Liver (tissue), 8 donors: ENCODE measurements at regions not wholly inside any gene's neighbourhood (a gene's known extent, or its start where the extent isn't known, plus 50 kb on each side); places are given as distances from the start of the nearest gene placed in this dataset.

Source experiments
- DNase-seq: peaks from one replicate; pipeline ENCODE4 v3.0.0-alpha.2; 2017; ENCODE audit warnings: low spot score
- H3K27ac ChIP-seq, 2 donors: one replicate each; pipeline ENCODE4 v1.7.0; 2013; ENCODE audit warnings: inconsistent platforms in 2 of 2, low read length in 2 of 2, control low read depth in 1 of 2, low read depth in 1 of 2, mild to moderate bottlenecking in 1 of 2
- H3K27me3 ChIP-seq, 4 donors: one replicate each; pipeline versions ENCODE4 v1.6.1 to v1.7.0; 2013; ENCODE audit warnings: low read length in 3 of 4, inconsistent platforms in 1 of 4, mild to moderate bottlenecking in 1 of 4, moderate library complexity in 1 of 4; ENCODE audit not compliant: control insufficient read depth in 4 of 4, insufficient read depth in 4 of 4
- H3K36me3 ChIP-seq, 4 donors: one replicate each; pipeline versions ENCODE4 v1.6.1 to v1.7.0; 2013; ENCODE audit warnings: low read length in 3 of 4, mild to moderate bottlenecking in 3 of 4, low read depth in 1 of 4, moderate library complexity in 1 of 4; ENCODE audit not compliant: control insufficient read depth in 4 of 4, insufficient read depth in 3 of 4
- H3K4me1 ChIP-seq, 4 donors: one replicate each; pipeline versions ENCODE4 v1.6.1 to v1.7.0; 2013; ENCODE audit warnings: low read length in 3 of 4, mild to moderate bottlenecking in 3 of 4, moderate library complexity in 1 of 4; ENCODE audit not compliant: control insufficient read depth in 4 of 4, insufficient read depth in 4 of 4
- H3K4me3 ChIP-seq, 3 donors: one replicate each; pipeline versions ENCODE4 v1.6.1 to v1.7.0; 2013; ENCODE audit warnings: low read length in 3 of 3, control low read depth in 1 of 3, low read depth in 1 of 3, mild to moderate bottlenecking in 1 of 3
- H3K9ac ChIP-seq, 2 donors: one replicate each; pipeline ENCODE4 v1.7.0; 2013; ENCODE audit warnings: low read length in 2 of 2, mild to moderate bottlenecking in 2 of 2, moderate library complexity in 2 of 2, control low read depth in 1 of 2, low read depth in 1 of 2
- H3K9me3 ChIP-seq, 4 donors: one replicate each; pipeline versions ENCODE4 v1.6.1 to v1.7.0; 2013; ENCODE audit warnings: low read length in 3 of 4; ENCODE audit not compliant: control insufficient read depth in 4 of 4
- EGR1 ChIP-seq, 2 donors: IDR thresholded peaks; 2 replicates each; pipeline ENCODE4 v1.6.1; 2016 to 2018; ENCODE audit warnings: antibody characterized with exemption in 2 of 2, low read depth in 2 of 2
- FOXA1 ChIP-seq: IDR thresholded peaks from 2 replicates; pipeline ENCODE4 v1.6.1; 2016; ENCODE audit warnings: antibody characterized with exemption
- GABPA ChIP-seq, 2 donors: IDR thresholded peaks in 1 of 2; conservative IDR thresholded peaks in 1 of 2; 2 replicates each; pipeline ENCODE4 v1.6.1; 2016; ENCODE audit warnings: antibody characterized with exemption in 2 of 2, mild to moderate bottlenecking in 1 of 2, moderate library complexity in 1 of 2
- HNF4A ChIP-seq, 2 donors: conservative IDR thresholded peaks; 2 replicates each; pipeline ENCODE4 v1.6.1; 2016; ENCODE audit warnings: antibody characterized with exemption in 2 of 2, mild to moderate bottlenecking in 2 of 2
- HNF4G ChIP-seq: IDR thresholded peaks from 2 replicates; pipeline ENCODE4 v1.6.1; 2016; ENCODE audit warnings: antibody characterized with exemption
- NR2F2 ChIP-seq: IDR thresholded peaks from 2 replicates; pipeline ENCODE4 v1.6.1; 2016; ENCODE audit warnings: antibody characterized with exemption
- RAD21 ChIP-seq, 2 donors: IDR thresholded peaks; 2 replicates each; pipeline ENCODE4 v1.6.1; 2016; ENCODE audit warnings: antibody characterized with exemption in 2 of 2, mild to moderate bottlenecking in 2 of 2
- YY1 ChIP-seq: IDR thresholded peaks from 2 replicates; pipeline ENCODE4 v1.6.1; 2016; ENCODE audit warnings: antibody characterized with exemption, mild to moderate bottlenecking
- WGBS: extraction: QIAGEN DNeasy Blood & Tissue Kit; methylation state at CpG from one replicate; pipeline ENCODE4 v1.1.7; 2013; 5-methylcytosine and 5-hydroxymethylcytosine counted together
- TF ChIP-seq, protein P1 (sequence below): IDR thresholded peaks from 2 replicates; pipeline ENCODE4 v1.6.1; 2016; ENCODE audit warnings: antibody characterized with exemption
- TF ChIP-seq, protein P2 (sequence below): fragments of 150-350 bp; IDR thresholded peaks from 2 replicates; pipeline ENCODE4 v1.5.1; 2017; ENCODE audit warnings: improper control_type of control experiment, low read depth, low read length; ENCODE audit not compliant: missing input control
- TF ChIP-seq, protein P3 (sequence below): IDR thresholded peaks from 2 replicates; pipeline ENCODE4 v1.6.1; 2016; ENCODE audit warnings: antibody characterized with exemption
- donor health status: healthy.
- donor health status: healthy.
- donor health status: healthy.
- donor health status: healthy.
- donor health status: healthy.

DNA sequence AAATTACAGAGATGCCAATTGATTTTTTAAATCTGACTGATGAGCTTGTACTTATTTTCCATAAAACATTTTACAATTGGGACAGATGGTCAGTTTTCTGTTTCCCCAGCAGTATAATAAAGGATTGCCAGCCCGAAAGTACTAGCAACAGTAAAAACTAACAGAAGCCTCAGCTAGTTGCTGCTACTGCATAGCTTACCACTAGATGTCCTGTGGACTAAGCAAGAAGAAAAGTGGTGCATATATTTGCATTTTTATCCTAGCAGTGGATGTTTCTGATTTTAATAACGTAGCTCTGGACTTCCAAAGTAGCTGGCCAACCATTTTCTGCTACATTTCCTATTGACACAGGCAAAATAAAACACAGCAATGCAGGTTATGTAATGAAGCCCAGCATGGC lies 241.5 kb downstream of the BARHL2 start:
- H3K4me1 ChIP-seq: no peaks in the 10 kb centered on the region
- H3K27me3 ChIP-seq: peaks cover 0 to 7% (median 0%) of the 10 kb centered on the region in 4 donors
- no peaks in the 10 kb centered on the region for H3K36me3 ChIP-seq
- WGBS: 33% methylated on average over 2 of the region's 2 CpGs
- peak; percentile 9 to 20 for TF ChIP-seq RAD21 (IDR thresholded peaks at IDR 0.05)
- no peak for TF ChIP-seq HNF4A (conservative IDR thresholded peaks at IDR 0.05)
- no peak for TF ChIP-seq NR2F2
- no peaks in the 10 kb centered on the region for H3K9me3 ChIP-seq
- no peak overlapping the region for H3K27ac ChIP-seq
- H3K4me3 ChIP-seq: no peak overlapping the region
- no peak overlapping the region for H3K9ac ChIP-seq
- no peak for DNase-seq

DNA sequence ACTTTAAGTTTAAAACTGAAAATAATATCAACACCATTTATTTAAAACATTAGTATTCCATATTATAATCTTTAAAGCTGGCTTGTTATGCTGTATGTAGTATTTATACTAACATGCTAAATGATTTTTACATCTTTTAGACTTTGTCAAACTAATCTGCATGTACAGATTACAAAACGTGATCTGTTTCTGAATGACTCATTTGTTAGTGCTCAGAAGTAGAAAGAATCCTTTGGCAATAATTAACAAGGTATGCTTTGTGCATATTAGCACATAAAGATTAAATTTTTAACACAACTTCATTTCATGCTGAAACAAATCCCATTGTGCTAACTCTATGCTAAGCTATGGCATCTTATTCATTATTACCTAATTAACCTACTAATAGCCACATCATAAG lies 242.4 kb downstream of the BARHL2 start:
- no peak overlapping the region for H3K4me3 ChIP-seq
- no peak overlapping the region for H3K9ac ChIP-seq
- DNase-seq: no peak
- WGBS: 47% methylated on average over 1 of the region's 1 CpG
- no peaks in the 10 kb centered on the region for H3K36me3 ChIP-seq
- H3K9me3 ChIP-seq: no peaks in the 10 kb centered on the region
- H3K4me1 ChIP-seq: no peaks in the 10 kb centered on the region
- H3K27me3 ChIP-seq: peaks cover 0 to 7% (median 0%) of the 10 kb centered on the region in 4 donors
- no peak for TF ChIP-seq YY1
- no peak for TF ChIP-seq EGR1 (IDR thresholded peaks at IDR 0.05; ENCODE audit: low read depth in 2 of 2)
- no peak overlapping the region for H3K27ac ChIP-seq

DNA sequence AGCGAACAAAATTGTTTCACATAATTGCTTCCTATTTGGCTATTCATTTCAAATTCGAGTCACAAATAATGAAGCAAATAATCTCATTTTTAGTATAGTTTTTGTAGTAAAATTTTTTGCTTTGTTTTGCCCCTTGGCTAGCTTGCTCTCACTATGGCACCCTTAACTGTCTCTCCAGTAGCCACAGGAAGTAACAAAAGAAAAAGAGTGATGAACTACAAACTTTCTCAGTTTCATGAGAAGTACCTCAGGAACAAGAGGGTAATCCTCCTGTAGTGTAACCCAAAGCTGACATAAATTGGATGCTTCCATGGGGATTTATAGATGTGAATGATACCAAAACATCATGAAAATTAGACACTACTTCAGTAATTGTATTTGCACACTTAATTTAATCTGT lies 242.9 kb downstream of the BARHL2 start:
- Histone ChIP-seq H3K4me1 (no peaks in the 10 kb centered on the region), H3K27ac (no peak overlapping the region), H3K27me3 (peaks cover 0 to 7% (median 0%) of the 10 kb centered on the region in 4 donors), H3K9ac (no peak overlapping the region), H3K36me3 (no peaks in the 10 kb centered on the region), H3K9me3 (no peaks in the 10 kb centered on the region), H3K4me3 (no peak overlapping the region)
- no peak for DNase-seq
- 71% methylated on average over 2 of the region's 2 CpGs for WGBS
- TF ChIP-seq, protein P1, sequence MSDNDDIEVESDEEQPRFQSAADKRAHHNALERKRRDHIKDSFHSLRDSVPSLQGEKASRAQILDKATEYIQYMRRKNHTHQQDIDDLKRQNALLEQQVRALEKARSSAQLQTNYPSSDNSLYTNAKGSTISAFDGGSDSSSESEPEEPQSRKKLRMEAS: no peak
- TF ChIP-seq FOXA1 (no peak), GABPA (IDR thresholded peaks at IDR 0.05 in 1 of 2, conservative IDR thresholded peaks at IDR 0.05 in 1 of 2) (no peak), RAD21 (IDR thresholded peaks at IDR 0.05) (no peak)
- TF ChIP-seq, protein P2, sequence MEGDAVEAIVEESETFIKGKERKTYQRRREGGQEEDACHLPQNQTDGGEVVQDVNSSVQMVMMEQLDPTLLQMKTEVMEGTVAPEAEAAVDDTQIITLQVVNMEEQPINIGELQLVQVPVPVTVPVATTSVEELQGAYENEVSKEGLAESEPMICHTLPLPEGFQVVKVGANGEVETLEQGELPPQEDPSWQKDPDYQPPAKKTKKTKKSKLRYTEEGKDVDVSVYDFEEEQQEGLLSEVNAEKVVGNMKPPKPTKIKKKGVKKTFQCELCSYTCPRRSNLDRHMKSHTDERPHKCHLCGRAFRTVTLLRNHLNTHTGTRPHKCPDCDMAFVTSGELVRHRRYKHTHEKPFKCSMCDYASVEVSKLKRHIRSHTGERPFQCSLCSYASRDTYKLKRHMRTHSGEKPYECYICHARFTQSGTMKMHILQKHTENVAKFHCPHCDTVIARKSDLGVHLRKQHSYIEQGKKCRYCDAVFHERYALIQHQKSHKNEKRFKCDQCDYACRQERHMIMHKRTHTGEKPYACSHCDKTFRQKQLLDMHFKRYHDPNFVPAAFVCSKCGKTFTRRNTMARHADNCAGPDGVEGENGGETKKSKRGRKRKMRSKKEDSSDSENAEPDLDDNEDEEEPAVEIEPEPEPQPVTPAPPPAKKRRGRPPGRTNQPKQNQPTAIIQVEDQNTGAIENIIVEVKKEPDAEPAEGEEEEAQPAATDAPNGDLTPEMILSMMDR: no peak

DNA sequence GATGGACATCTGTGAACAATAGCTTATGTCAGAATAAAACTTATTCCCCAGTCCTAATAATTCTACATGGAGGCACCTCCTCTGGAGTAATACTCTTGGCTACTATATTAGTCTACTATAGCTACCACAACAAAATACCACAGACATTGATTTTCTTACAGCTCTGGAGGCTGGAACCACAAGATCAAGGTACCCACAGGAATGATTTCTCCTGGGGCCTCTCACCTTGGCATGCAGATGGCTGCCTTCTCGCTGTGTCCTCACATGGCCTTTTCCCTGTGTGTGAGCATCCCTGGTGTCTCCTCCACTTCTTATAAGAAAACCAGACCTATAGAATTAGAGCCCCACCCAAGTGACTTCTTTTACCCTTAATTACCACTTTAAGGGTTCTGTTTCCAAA lies 244.3 kb downstream of the BARHL2 start:
- H3K9ac ChIP-seq: no peak overlapping the region
- peaks cover 0 to 7% (median 0%) of the 10 kb centered on the region in 4 donors for H3K27me3 ChIP-seq
- TF ChIP-seq HNF4G (no peak), RAD21 (IDR thresholded peaks at IDR 0.05) (no peak), YY1 (no peak), GABPA (IDR thresholded peaks at IDR 0.05 in 1 of 2, conservative IDR thresholded peaks at IDR 0.05 in 1 of 2) (no peak)
- TF ChIP-seq, protein P3, sequence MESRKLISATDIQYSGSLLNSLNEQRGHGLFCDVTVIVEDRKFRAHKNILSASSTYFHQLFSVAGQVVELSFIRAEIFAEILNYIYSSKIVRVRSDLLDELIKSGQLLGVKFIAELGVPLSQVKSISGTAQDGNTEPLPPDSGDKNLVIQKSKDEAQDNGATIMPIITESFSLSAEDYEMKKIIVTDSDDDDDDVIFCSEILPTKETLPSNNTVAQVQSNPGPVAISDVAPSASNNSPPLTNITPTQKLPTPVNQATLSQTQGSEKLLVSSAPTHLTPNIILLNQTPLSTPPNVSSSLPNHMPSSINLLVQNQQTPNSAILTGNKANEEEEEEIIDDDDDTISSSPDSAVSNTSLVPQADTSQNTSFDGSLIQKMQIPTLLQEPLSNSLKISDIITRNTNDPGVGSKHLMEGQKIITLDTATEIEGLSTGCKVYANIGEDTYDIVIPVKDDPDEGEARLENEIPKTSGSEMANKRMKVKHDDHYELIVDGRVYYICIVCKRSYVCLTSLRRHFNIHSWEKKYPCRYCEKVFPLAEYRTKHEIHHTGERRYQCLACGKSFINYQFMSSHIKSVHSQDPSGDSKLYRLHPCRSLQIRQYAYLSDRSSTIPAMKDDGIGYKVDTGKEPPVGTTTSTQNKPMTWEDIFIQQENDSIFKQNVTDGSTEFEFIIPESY: no peak
- H3K4me1 ChIP-seq: no peaks in the 10 kb centered on the region
- H3K4me3 ChIP-seq: no peak overlapping the region
- DNase-seq: no peak
- no peaks in the 10 kb centered on the region for H3K9me3 ChIP-seq
- no peak overlapping the region for H3K27ac ChIP-seq
- no peaks in the 10 kb centered on the region for H3K36me3 ChIP-seq
- 97% methylated on average over 1 of the region's 1 CpG for WGBS
